BLaER1 treated with 17β-estradiol and CSF1 and Interleukin-3, amounts not matched to agents 10 nM and 100 nM (cell line): ENCODE measurements at regions not wholly inside any gene's neighbourhood (a gene's known extent, or its start where the extent isn't known, plus 50 kb on each side); places are given as distances from the start of the nearest gene placed in this dataset.
"Not testable (repeated sequence)": the region's sequence is repeated elsewhere in the genome, so short reads cannot be mapped to it uniquely, and the experiment has no call there.

Experiments used
- H3K27ac ChIP-seq, 11 experiments: shearing (Covaris generic); formaldehyde crosslinking; 2 replicates each; pipeline ENCODE4 v1.8.1; 2022
- H3K27me3 ChIP-seq, 11 experiments: shearing (Covaris generic); formaldehyde crosslinking; 2 replicates each; pipeline ENCODE4 v1.8.1; 2022
- H3K36me3 ChIP-seq, 11 experiments: shearing (Covaris generic); formaldehyde crosslinking; 2 replicates each; pipeline ENCODE4 v1.8.1; 2022
- H3K4me1 ChIP-seq, 10 experiments: shearing (Covaris generic); formaldehyde crosslinking; 2 replicates each; pipeline ENCODE4 v1.8.1; 2022
- H3K4me2 ChIP-seq, 11 experiments: shearing (Covaris generic); formaldehyde crosslinking; 2 replicates each; pipeline ENCODE4 v1.8.1; 2022
- H3K4me3 ChIP-seq, 10 experiments: shearing (Covaris generic); formaldehyde crosslinking; 2 replicates each; pipeline ENCODE4 v1.8.1; 2022
- H3K9ac ChIP-seq, 11 experiments: shearing (Covaris generic); formaldehyde crosslinking; 2 replicates each; pipeline ENCODE4 v1.8.1; 2022
- H3K9me3 ChIP-seq, 11 experiments: shearing (Covaris generic); formaldehyde crosslinking; replicated peaks in 1 of 11; 2 replicates each; pipeline ENCODE4 v1.8.1; 2022
- H4K20me1 ChIP-seq, 11 experiments: shearing (Covaris generic); formaldehyde crosslinking; 2 replicates each; pipeline ENCODE4 v1.8.1; 2022
- Cebpa-rat ChIP-seq, 11 experiments: shearing (Covaris generic); IDR thresholded peaks; 2 replicates each; pipeline ENCODE4 v1.8.1; 2022

GRCh38 chr1:229732061-229732460 is 106.0 kb downstream of the URB2 start:
- H3K9ac ChIP-seq: no peak overlapping the region
- no peak overlapping the region for H3K4me3 ChIP-seq
- H3K27ac ChIP-seq: no peak overlapping the region
- no peaks in the 10 kb centered on the region for H3K27me3 ChIP-seq
- no peak overlapping the region for H3K4me2 ChIP-seq
- peaks cover 15 to 35% (median 25%) of the 10 kb centered on the region in 11 experiments for H3K9me3 ChIP-seq
- peaks cover 0 to 5% (median 0%) of the 10 kb centered on the region in 11 experiments; a peak in 2 of 22 replicates for H3K36me3 ChIP-seq
- no peak for TF ChIP-seq Cebpa-rat (IDR thresholded peaks at IDR 0.05)
- H4K20me1 ChIP-seq: no peaks in the 10 kb centered on the region
- H3K4me1 ChIP-seq: peaks cover 0 to 8% (median 6%) of the 10 kb centered on the region in 10 experiments; a peak in 14 of 20 replicates

DNA sequence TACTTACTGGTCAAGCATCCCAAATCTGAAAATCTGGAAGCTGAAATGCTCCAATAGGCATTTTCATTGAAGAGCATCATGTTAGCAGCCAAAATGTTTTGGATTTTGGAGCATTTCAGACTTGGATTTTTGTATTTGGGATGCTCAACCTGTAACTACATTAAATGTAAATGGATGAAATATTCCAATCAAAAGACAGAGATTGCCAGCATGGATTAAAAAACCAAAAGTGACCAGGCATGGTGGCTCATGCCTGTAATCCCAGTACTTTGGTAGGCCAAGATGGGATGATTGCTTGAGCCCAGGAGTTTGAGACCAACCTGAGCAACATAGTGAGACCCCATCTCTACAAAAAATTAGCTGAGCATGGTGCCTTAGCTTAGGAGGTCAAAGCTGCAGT is 110.3 kb downstream of the URB2 start:
- no peaks in the 10 kb centered on the region for H3K4me1 ChIP-seq
- TF ChIP-seq Cebpa-rat (IDR thresholded peaks at IDR 0.05): no peak
- no peak overlapping the region for H3K4me3 ChIP-seq
- H3K27me3 ChIP-seq: no peaks in the 10 kb centered on the region
- H4K20me1 ChIP-seq: no peaks in the 10 kb centered on the region
- H3K36me3 ChIP-seq: peaks cover 0 to 5% (median 0%) of the 10 kb centered on the region in 11 experiments; a peak in 2 of 22 replicates
- peaks cover 31 to 53% (median 40%) of the 10 kb centered on the region in 11 experiments for H3K9me3 ChIP-seq
- H3K27ac ChIP-seq: no peak overlapping the region
- no peak overlapping the region for H3K9ac ChIP-seq
- no peak overlapping the region for H3K4me2 ChIP-seq

DNA sequence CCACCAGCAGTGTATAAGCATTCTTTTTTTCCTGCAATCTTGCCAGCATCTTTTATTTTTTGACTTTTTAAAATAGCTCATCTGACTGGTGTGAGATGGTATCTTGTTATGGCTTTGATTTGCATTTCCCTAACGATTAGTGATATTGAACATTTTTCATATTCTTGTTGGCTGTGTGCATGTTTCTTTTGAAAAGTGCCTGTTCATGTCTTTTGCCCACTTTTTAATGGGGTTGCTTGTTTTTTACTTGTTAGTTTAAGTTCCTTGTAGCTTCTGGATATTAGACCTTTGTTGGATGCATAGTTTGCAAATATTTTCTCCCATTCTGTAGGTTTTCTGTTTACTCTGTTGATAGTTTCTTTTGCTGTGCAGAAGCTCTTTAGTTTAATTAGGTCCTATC is 116.6 kb downstream of the URB2 start:
- not testable (repeated sequence) for H3K27ac ChIP-seq, H3K4me2 ChIP-seq, H3K36me3 ChIP-seq, H3K4me1 ChIP-seq, H3K4me3 ChIP-seq, H4K20me1 ChIP-seq, H3K9ac ChIP-seq, H3K27me3 ChIP-seq
- H3K9me3 ChIP-seq: peaks cover 57 to 74% (median 65%) of the 10 kb centered on the region in 11 experiments

GRCh38 chr1:229749992-229750391 is 123.9 kb downstream of the URB2 start:
- Histone ChIP-seq H3K9ac (no peak overlapping the region), H3K36me3 (no peaks in the 10 kb centered on the region), H3K4me2 (no peak overlapping the region), H3K4me1 (peaks cover 0 to 10% (median 7%) of the 10 kb centered on the region in 10 experiments; a peak in 8 of 20 replicates), H4K20me1 (no peaks in the 10 kb centered on the region), H3K27ac (no peak overlapping the region), H3K4me3 (no peak overlapping the region), H3K9me3 (peaks cover 24 to 33% (median 27%) of the 10 kb centered on the region in 11 experiments; a peak in 21 of 22 replicates), H3K27me3 (no peaks in the 10 kb centered on the region)
- no peak for TF ChIP-seq Cebpa-rat (IDR thresholded peaks at IDR 0.05)

DNA sequence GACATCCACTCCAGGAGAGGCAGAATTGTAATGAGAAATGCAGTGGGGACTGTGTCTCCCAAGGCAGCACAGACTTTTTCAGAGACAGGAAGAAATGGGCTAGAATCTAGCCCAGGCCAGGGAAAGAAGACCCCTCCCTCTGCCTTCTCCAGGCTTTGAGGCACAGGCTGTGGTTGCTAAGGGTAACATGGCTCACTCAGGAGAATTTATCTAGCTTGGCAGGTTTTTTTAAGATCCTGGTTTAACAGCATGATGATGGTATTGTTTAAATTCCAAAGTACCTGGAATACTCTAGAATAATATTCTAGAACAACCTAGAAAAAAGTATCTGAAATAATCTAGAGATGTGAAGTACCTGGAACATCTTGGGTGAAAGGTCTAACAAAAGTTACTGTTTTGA is 125.6 kb downstream of the URB2 start:
- TF ChIP-seq Cebpa-rat (IDR thresholded peaks at IDR 0.05): no peak
- peaks cover 0 to 10% (median 7%) of the 10 kb centered on the region in 10 experiments; a peak in 8 of 20 replicates for H3K4me1 ChIP-seq

GRCh38 chr1:229752679-229753078 is 126.6 kb downstream of the URB2 start:
- Histone ChIP-seq H3K9ac (no peak overlapping the region), H3K4me3 (no peak overlapping the region), H3K27ac (no peak overlapping the region), H3K4me1 (peaks cover 0 to 10% (median 7%) of the 10 kb centered on the region in 10 experiments; a peak in 8 of 20 replicates), H3K9me3 (peaks cover 9 to 22% (median 14%) of the 10 kb centered on the region in 11 experiments; a peak in 21 of 22 replicates), H3K4me2 (no peak overlapping the region), H3K27me3 (no peaks in the 10 kb centered on the region), H4K20me1 (no peaks in the 10 kb centered on the region), H3K36me3 (no peaks in the 10 kb centered on the region)
- no peak for TF ChIP-seq Cebpa-rat (IDR thresholded peaks at IDR 0.05)

More for the DNA sequence above, 125.6 kb downstream of the URB2 start:
- Histone ChIP-seq H3K27ac (no peak overlapping the region), H3K9me3 (peaks cover 11 to 22% (median 14%) of the 10 kb centered on the region in 11 experiments; a peak in 21 of 22 replicates), H3K9ac (no peak overlapping the region), H3K4me2 (no peak overlapping the region), H3K4me3 (no peak overlapping the region), H4K20me1 (no peaks in the 10 kb centered on the region), H3K36me3 (no peaks in the 10 kb centered on the region), H3K27me3 (no peaks in the 10 kb centered on the region)

DNA sequence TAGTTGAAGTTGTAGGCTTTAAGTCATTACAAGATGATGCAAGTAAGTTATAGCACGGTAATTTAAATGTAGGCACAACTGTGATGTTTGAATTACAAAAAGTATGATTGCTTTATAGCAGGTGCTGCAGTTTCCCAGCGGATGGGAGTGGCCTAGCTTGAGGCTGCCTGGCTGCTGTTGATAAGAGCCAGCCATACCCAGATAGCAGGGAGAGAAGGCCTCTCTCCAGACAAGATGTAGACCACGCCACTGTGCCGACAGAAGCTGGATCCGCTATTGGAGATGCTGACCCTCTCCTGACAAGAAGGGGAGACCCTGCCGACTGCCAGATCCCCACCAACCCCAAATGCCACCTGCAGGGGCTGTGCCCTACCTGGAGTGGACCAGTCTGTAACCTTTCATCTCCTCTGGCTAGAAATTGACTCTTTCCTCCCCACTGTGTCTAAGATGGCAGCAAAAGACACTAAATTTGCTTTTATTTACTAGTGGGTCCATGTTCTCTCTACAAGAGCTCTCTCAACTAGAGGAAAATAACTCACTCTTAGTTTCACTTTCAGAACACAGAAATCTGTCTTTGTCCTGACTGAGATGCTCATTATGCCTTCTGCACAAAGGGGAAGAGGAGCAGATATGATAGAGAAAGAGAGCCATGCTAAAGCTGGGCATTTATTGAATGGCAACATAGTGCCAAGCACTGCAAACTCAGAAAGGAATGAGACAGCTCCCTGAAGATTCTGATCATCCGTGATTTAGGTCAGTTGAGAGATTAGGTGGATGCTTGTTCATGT is 127.9 kb downstream of the URB2 start:
- Histone ChIP-seq H3K4me3 (no peak overlapping the region), H3K9ac (no peak overlapping the region), H3K4me2 (peak overlapping the region in 7 of 11 experiments; percentile 16 to 66 (median 50); a peak in 13 of 22 replicates), H3K36me3 (no peaks in the 10 kb centered on the region), H3K4me1 (peaks cover 0 to 10% (median 7%) of the 10 kb centered on the region in 10 experiments; a peak in 8 of 20 replicates), H3K27ac (no peak overlapping the region), H3K9me3 (peaks cover 10 to 24% (median 19%) of the 10 kb centered on the region in 11 experiments; a peak in 20 of 22 replicates), H4K20me1 (no peaks in the 10 kb centered on the region), H3K27me3 (no peaks in the 10 kb centered on the region)
- no peak for TF ChIP-seq Cebpa-rat (IDR thresholded peaks at IDR 0.05)

DNA sequence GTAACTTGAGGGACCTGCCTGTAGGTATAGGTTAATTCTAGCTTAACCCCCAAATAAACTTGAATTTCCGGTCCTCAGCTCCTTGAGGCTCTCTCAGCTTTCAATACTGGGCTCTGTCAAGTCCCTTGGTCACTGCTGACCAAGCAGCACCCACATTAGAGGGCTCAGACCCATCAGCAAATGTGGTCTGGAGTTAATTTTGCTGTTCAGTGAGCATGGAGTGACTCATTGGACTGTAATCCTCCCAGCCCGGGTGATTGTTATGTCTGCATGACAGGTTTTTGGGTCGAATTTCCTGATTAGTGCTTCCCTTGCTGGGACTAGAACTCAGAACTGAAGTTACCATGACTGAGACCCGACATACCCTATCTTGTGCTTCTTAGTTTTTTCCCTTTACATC is 130.6 kb downstream of the URB2 start:
- H3K4me3 ChIP-seq: no peak overlapping the region
- no peaks in the 10 kb centered on the region for H3K36me3 ChIP-seq
- no peak overlapping the region for H3K27ac ChIP-seq
- no peak for TF ChIP-seq Cebpa-rat (IDR thresholded peaks at IDR 0.05)
- no peak overlapping the region for H3K9ac ChIP-seq
- no peaks in the 10 kb centered on the region for H3K27me3 ChIP-seq
- H3K9me3 ChIP-seq: peaks cover 10 to 24% (median 19%) of the 10 kb centered on the region in 11 experiments; a peak in 20 of 22 replicates
- no peaks in the 10 kb centered on the region for H4K20me1 ChIP-seq
- H3K4me2 ChIP-seq: no peak overlapping the region
- peaks cover 0 to 10% (median 7%) of the 10 kb centered on the region in 10 experiments; a peak in 8 of 20 replicates for H3K4me1 ChIP-seq

DNA sequence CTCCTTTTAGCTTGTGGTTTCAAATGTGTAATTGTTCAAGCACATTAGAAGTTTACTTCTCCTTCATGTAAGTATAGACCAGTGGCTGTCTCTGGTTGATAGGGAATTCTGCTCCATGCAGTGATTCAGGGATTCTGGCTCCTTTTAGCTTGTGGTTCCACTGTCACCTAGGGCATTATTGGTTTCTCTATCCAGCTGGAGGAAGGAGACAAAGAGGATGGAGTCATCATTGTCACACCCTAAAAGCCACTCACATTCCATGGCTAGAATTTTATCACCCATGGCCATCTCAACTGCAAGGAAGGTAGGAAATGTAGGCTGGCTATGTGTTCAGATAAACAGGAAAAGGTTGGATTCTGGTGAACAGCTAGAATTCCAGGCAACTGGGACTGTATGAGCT is 131.2 kb downstream of the URB2 start:
- H3K27ac ChIP-seq: no peak overlapping the region
- H4K20me1 ChIP-seq: no peaks in the 10 kb centered on the region
- H3K4me1 ChIP-seq: peaks cover 0 to 10% (median 7%) of the 10 kb centered on the region in 10 experiments; a peak in 8 of 20 replicates
- H3K36me3 ChIP-seq: no peaks in the 10 kb centered on the region
- H3K9ac ChIP-seq: no peak overlapping the region
- TF ChIP-seq Cebpa-rat (IDR thresholded peaks at IDR 0.05): no peak
- no peak overlapping the region for H3K4me2 ChIP-seq
- peaks cover 10 to 24% (median 19%) of the 10 kb centered on the region in 11 experiments; a peak in 20 of 22 replicates for H3K9me3 ChIP-seq
- H3K27me3 ChIP-seq: no peaks in the 10 kb centered on the region
- no peak overlapping the region for H3K4me3 ChIP-seq
